Small intestine (tissue), 7 donors: ENCODE measurements at regions not wholly inside any gene's neighbourhood (a gene's known extent, or its start where the extent isn't known, plus 50 kb on each side); places are given as distances from the start of the nearest gene placed in this dataset.

Experiments
- DNase-seq, 2 donors: peaks; one replicate each; pipeline versions ENCODE4 v3.0.0 to v3.0.0-alpha.2; 2013
- FAIRE-seq: peaks from 2 replicates; lab custom pipeline; 2012; peaks lifted over from hg19 to GRCh38; lab: Jason Lieb, UNC
- H3K27ac ChIP-seq, 3 donors: one replicate each; pipeline ENCODE4 v1.5.1; 2013; ENCODE audit warnings: low read length in 2 of 3, mild to moderate bottlenecking in 2 of 3, control low read depth in 1 of 3, inconsistent platforms in 1 of 3, low read depth in 1 of 3, moderate library complexity in 1 of 3
- H3K27me3 ChIP-seq, 3 donors: one replicate each; pipeline ENCODE4 v1.6.1; 2013; ENCODE audit warnings: low read length in 3 of 3, inconsistent platforms in 1 of 3; ENCODE audit not compliant: control insufficient read depth in 3 of 3, insufficient read depth in 3 of 3
- H3K36me3 ChIP-seq, 3 donors: one replicate each; pipeline ENCODE4 v1.6.1; 2013; ENCODE audit warnings: low read length in 3 of 3, inconsistent platforms in 1 of 3, low read depth in 1 of 3, mild to moderate bottlenecking in 1 of 3, moderate library complexity in 1 of 3; ENCODE audit not compliant: control insufficient read depth in 3 of 3, insufficient read depth in 2 of 3
- H3K4me1 ChIP-seq, 3 donors: one replicate each; pipeline ENCODE4 v1.6.1; 2013; ENCODE audit warnings: low read length in 2 of 3, inconsistent platforms in 1 of 3, low read depth in 1 of 3, mild to moderate bottlenecking in 1 of 3, moderate library complexity in 1 of 3; ENCODE audit not compliant: control insufficient read depth in 3 of 3, insufficient read depth in 2 of 3
- H3K4me3 ChIP-seq, 3 donors: one replicate each; pipeline ENCODE4 v1.5.1; 2013; ENCODE audit warnings: low read length in 3 of 3, control low read depth in 1 of 3, inconsistent platforms in 1 of 3, low read depth in 1 of 3, mild to moderate bottlenecking in 1 of 3, moderate library complexity in 1 of 3
- H3K9me3 ChIP-seq, 2 donors: one replicate each; pipeline ENCODE4 v1.6.1; 2013; ENCODE audit warnings: low read depth in 1 of 2, low read length in 1 of 2; ENCODE audit not compliant: control insufficient read depth in 2 of 2, insufficient read depth in 1 of 2
- WGBS, 3 donors: extraction: QIAGEN DNeasy Blood & Tissue Kit; methylation state at CpG; one replicate each; pipeline ENCODE4 v1.1.7; 2013; 5-methylcytosine and 5-hydroxymethylcytosine counted together
- donor health status: healthy with polysubstance abuse.
- donor health status: control.
- donor health status: control.
- donor health status: Bipolar disorder and iron deficiency.
- donor health status: healthy.

DNA sequence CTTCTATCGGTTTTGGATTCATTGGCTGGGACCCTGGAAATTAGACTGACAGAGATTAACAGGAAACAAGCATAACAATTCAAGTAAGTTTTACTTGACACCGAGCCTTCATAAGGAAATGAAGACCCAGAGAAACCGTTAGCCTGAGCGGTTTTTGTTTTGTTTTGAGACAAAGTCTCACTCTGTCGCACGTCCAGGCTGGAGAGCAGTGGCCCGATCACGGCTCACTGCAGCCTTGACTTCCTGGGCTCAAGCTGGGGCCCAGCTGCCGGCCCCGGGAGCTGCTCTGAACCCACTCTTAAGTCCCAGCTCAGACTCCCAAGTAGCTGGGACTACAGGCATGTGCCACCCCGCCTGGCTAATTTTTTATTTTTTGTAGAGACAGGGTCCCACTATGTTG is 321.3 kb downstream of the SEC14L1 start:
- Histone ChIP-seq H3K27ac (peak overlapping the region; percentile 40 to 88 (median 75)), H3K4me3 (no peak overlapping the region), H3K27me3 (no peaks in the 10 kb centered on the region), H3K4me1 (peaks cover 11 to 74% (median 20%) of the 10 kb centered on the region in 3 donors), H3K36me3 (peaks cover 0 to 65% (median 0%) of the 10 kb centered on the region in 3 donors), H3K9me3 (peaks cover 0 to 6% of the 10 kb centered on the region in 2 donors)
- WGBS, 3 donors = 40 to 84% (median 59%) methylated on average over 11 of the region's 11 CpGs
- no peak for FAIRE-seq
- DNase-seq = no peak

GRCh38 chr17:77462553-77463497 is 322.1 kb downstream of the SEC14L1 start:
- peak overlapping the region in 2 of 3 donors; percentile 75 to 88 for H3K27ac ChIP-seq
- H3K9me3 ChIP-seq = peaks cover 0 to 6% of the 10 kb centered on the region in 2 donors
- H3K36me3 ChIP-seq = peaks cover 0 to 67% (median 0%) of the 10 kb centered on the region in 3 donors
- H3K27me3 ChIP-seq = no peaks in the 10 kb centered on the region
- H3K4me3 ChIP-seq = no peak overlapping the region
- FAIRE-seq = no peak
- peaks cover 11 to 80% (median 20%) of the 10 kb centered on the region in 3 donors for H3K4me1 ChIP-seq
- WGBS, 3 donors = 74 to 90% (median 82%) methylated on average over 16 of the region's 16 CpGs
- DNase-seq = no peak

DNA sequence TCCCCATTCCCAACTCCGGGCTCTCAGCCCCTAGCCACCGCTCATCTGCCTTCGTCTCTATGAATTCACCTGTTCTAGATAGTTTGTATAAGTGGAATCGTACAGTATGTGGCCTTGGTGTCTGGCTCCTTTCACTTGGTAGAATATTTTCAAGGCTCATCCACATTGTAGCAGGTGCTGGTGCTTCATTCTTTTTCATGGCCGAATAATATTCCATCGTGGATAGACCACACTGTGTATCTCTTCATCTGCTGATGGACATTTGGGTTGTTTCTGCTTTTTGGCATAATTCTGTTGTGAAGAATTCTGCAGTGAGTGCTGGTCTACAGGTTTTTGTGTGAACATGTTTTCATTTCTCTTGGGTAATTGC is 324.2 kb downstream of the SEC14L1 start:
- no peaks in the 10 kb centered on the region for H3K9me3 ChIP-seq
- peaks cover 0 to 67% (median 0%) of the 10 kb centered on the region in 3 donors for H3K36me3 ChIP-seq
- H3K4me3 ChIP-seq = no peak overlapping the region
- no peaks in the 10 kb centered on the region for H3K27me3 ChIP-seq
- H3K27ac ChIP-seq = peak overlapping the region in 2 of 3 donors; percentile 71 to 77
- DNase-seq (no peak), FAIRE-seq (no peak)
- H3K4me1 ChIP-seq = peaks cover 8 to 60% (median 16%) of the 10 kb centered on the region in 3 donors
- WGBS, 3 donors = 88 to 94% (median 92%) methylated on average over 6 of the region's 6 CpGs

DNA sequence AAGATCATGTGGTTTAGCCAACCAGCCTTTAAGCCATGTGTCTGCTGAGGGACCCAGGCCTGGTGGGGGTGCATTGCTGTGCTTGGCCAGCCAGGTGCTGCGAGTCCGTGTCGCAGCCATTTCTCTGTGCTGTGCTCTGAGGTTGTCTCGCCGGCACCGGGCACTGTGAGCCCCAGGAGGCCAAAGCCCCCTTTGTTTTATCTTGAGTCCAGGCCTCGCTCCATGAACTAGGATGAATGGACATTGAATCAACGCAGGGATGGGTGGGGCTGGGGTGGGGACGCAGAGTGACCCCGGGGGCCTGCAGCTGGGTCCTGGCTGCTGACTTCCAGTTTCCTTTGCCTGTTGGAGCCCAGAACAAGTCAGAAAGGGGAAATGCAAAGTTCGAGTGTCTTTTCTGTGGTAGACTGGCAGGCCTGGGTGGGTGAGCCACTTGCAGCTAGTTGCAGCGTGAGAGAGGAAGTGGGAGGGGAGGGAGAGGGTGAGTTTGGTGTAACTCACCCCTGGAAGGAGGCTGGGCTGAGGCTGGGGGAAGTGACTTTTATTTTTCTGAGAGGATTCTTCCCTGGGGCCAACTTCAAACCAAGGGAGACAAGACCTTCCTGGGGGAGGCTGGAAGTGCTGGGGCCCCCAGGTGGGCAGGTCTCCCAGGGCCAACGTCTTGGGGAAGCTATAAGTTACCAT is 324.7 kb downstream of the SEC14L1 start:
- no peak overlapping the region for H3K4me3 ChIP-seq
- no peaks in the 10 kb centered on the region for H3K9me3 ChIP-seq
- DNase-seq (peak; percentile 64 to 65), FAIRE-seq (no peak)
- peak overlapping the region; percentile 4 to 77 (median 71) for H3K27ac ChIP-seq
- no peaks in the 10 kb centered on the region for H3K27me3 ChIP-seq
- peaks cover 0 to 67% (median 0%) of the 10 kb centered on the region in 3 donors for H3K36me3 ChIP-seq
- WGBS, 3 donors = 32 to 58% (median 43%) methylated on average over 11 to 13 of the region's 13 CpGs
- peaks cover 6 to 60% (median 10%) of the 10 kb centered on the region in 3 donors for H3K4me1 ChIP-seq

- no peak for DNase-seq
- peaks cover 4 to 60% (median 12%) of the 10 kb centered on the region in 3 donors for H3K4me1 ChIP-seq
- H3K36me3 ChIP-seq = peaks cover 0 to 73% (median 0%) of the 10 kb centered on the region in 3 donors
- no peaks in the 10 kb centered on the region for H3K27me3 ChIP-seq
- no peak overlapping the region for H3K4me3 ChIP-seq
- FAIRE-seq = no peak
- peak overlapping the region; percentile 4 to 77 (median 71) for H3K27ac ChIP-seq
- H3K9me3 ChIP-seq = no peaks in the 10 kb centered on the region
- 61 to 87% (median 69%) methylated on average over 13 of the region's 13 CpGs for WGBS, 3 donors
Observed at GRCh38 chr17:77466140-77466539, 325.4 kb downstream of the SEC14L1 start.

- 87 to 93% (median 92%) methylated on average over 24 of the region's 24 CpGs for WGBS, 3 donors
- peak overlapping the region; percentile 4 to 77 (median 71) for H3K27ac ChIP-seq
- no peaks in the 10 kb centered on the region for H3K9me3 ChIP-seq
- no peak for DNase-seq
- FAIRE-seq = no peak
- no peaks in the 10 kb centered on the region for H3K27me3 ChIP-seq
- peaks cover 1 to 60% (median 9%) of the 10 kb centered on the region in 3 donors for H3K4me1 ChIP-seq
- peaks cover 0 to 74% (median 0%) of the 10 kb centered on the region in 3 donors for H3K36me3 ChIP-seq
- H3K4me3 ChIP-seq = no peak overlapping the region
Observed at GRCh38 chr17:77466596-77467223, 325.9 kb downstream of the SEC14L1 start.

GRCh38 chr17:77467521-77467920 is 326.8 kb downstream of the SEC14L1 start:
- no peak for FAIRE-seq
- peak overlapping the region in 1 of 3 donors; percentile 13 for H3K27ac ChIP-seq

GRCh38 chr17:77468897-77469296 is 328.1 kb downstream of the SEC14L1 start:
- DNase-seq = no peak
- Histone ChIP-seq H3K36me3 (peaks cover 0 to 60% (median 0%) of the 10 kb centered on the region in 3 donors), H3K4me1 (peaks cover 0 to 73% (median 20%) of the 10 kb centered on the region in 3 donors), H3K27ac (no peak overlapping the region), H3K9me3 (no peaks in the 10 kb centered on the region), H3K4me3 (no peak overlapping the region), H3K27me3 (no peaks in the 10 kb centered on the region)
- 93 to 95% (median 95%) methylated on average over 7 of the region's 7 CpGs for WGBS, 3 donors
- FAIRE-seq = no peak

More at GRCh38 chr17:77467521-77467920, 326.8 kb downstream of the SEC14L1 start:
- peaks cover 0 to 70% (median 0%) of the 10 kb centered on the region in 3 donors for H3K36me3 ChIP-seq
- peaks cover 0 to 61% (median 15%) of the 10 kb centered on the region in 3 donors for H3K4me1 ChIP-seq
- no peaks in the 10 kb centered on the region for H3K9me3 ChIP-seq
- no peak for DNase-seq
- H3K27me3 ChIP-seq = no peaks in the 10 kb centered on the region
- no peak overlapping the region for H3K4me3 ChIP-seq
- WGBS, 3 donors = 79 to 91% (median 87%) methylated on average over 25 of the region's 25 CpGs
